HepG2 (cell line): ENCODE measurements at regions not wholly inside any gene's neighbourhood (a gene's known extent, or its start where the extent isn't known, plus 50 kb on each side); places are given as distances from the start of the nearest gene placed in this dataset.

Experiments
- ARID5B ChIP-seq: IDR thresholded peaks from 2 replicates; pipeline ENCODE4 v1.4.0; 2020; ENCODE audit warnings: mild to moderate bottlenecking, missing genetic modification reagents
- POLR2A ChIP-seq, 2 experiments: IDR thresholded peaks; 2 replicates each; pipeline ENCODE4 v1.6.1; 2011; ENCODE audit warnings: low read depth in 2 of 2, low read length in 2 of 2, mild to moderate bottlenecking in 1 of 2, moderate library complexity in 1 of 2; ENCODE audit not compliant: insufficient read depth in 1 of 2

DNA sequence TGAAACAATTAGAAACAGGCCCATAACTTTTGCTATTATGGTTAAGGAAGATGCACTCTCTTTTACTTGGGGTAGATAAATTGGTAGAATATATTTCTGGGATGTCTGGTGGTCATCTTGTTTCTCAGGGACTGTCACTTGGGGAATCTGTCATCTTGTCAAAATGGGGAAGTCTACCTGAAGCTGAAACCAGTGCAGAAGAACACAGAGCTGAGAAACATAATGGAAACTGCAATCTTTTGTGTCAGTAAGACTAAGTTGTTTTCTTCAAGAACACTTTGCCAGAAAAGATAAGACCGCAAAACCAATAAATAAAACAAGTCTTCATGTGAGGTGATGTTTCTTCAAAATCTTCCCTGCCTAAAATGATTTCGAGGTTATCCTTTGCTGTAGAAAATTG is 92.0 kb downstream of the NAA11 start:
- TF ChIP-seq POLR2A (IDR thresholded peaks at IDR 0.05; ENCODE audit: insufficient read depth in 1 of 2, low read depth in 2 of 2, low read length in 2 of 2) (no peak), ARID5B (CRISPR knock-in tag) (no peak)
